AG04449 (cell line): ENCODE measurements at regions not wholly inside any gene's neighbourhood (a gene's known extent, or its start where the extent isn't known, plus 50 kb on each side); places are given as distances from the start of the nearest gene placed in this dataset.

Experiments
- CTCF ChIA-PET: fragments of 350-600 bp; formaldehyde crosslinking; extraction: SDS; loops from one replicate; lab custom pipeline; 2021; ENCODE audit warnings: antibody characterized with exemption; lab: Yijun Ruan, JAX
- POLR2A ChIA-PET: fragments of 400-600, 350-600 bp; formaldehyde crosslinking; extraction: SDS; loops from one replicate; lab custom pipeline; 2020; ENCODE audit warnings: antibody characterized with exemption, inconsistent platforms; lab: Yijun Ruan, JAX
- DNase-seq: peaks from one replicate; pipeline ENCODE4 v3.0.0-alpha.2; 2010; ENCODE audit warnings: low read depth, low spot score
- H3K4me3 ChIP-seq: 2 replicates; pipeline ENCODE4 v1.5.1; 2011; ENCODE audit warnings: low read depth, mild to moderate bottlenecking, control low read depth, low read length
- CTCF ChIP-seq: IDR thresholded peaks from one replicate; pipeline ENCODE4 v1.5.1; 2011; ENCODE audit warnings: mild to moderate bottlenecking, moderate library complexity, low read length, control low read depth, inconsistent platforms; ENCODE audit not compliant: insufficient read depth; ENCODE audit errors: missing control alignments

DNA sequence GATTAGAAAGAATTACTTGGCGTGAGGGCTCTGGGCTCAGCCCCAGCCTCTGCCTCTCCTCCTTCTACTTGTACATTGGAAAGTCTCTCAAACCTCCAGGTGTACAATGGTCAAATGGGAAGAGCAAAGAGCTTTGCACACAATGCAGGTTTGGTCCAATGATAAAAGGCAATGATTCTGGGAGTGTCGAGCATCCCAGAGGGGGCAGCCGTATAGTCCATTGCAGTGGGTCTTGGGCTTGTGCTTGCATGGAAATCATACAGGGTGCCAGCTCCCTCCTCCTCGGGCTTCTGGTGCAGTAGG is 98.0 kb upstream of the NCK2 start:
- no peak for DNase-seq
- ChIA-PET POLR2A (no interaction called here), CTCF (no interaction called here)
- no peak overlapping the region for H3K4me3 ChIP-seq
- no peak for TF ChIP-seq CTCF

DNA sequence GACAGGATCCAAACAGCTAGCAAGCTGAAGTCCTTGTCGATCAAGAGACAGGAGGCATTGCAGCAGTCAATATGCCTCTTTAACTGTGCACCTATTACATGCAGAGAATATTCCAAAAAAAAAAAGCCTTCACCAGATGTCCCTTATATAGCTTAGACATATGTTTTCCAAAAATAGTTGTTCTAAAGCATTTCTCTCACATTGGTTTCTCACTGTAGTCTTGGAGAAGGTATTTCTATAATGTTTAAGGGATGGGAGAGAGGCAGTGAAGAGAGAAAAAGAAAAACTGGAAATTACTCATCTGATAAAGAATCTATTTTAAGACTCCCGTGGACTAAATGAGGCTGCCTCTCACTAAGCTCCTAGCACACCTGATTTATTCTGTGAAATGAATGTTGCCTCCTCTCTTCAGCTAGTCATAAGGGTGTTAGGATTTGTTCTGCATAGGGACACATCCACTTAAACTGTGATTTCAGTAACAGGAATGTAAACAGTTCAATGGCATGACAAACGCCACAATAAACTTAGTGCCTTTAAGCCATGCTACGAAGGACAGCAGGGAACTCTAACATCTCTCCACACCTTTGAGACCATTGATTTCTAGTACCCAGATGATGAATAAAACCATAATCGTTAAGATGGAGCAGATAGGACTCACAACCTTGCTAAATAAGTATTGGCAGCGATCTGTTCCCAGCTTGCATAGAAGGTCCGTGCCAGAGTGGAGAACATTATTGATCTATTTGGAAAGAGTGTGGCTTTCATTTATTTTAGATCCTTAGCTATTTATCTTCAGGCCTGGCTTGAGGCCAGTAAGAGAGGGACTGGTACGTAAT is 98.6 kb upstream of the NCK2 start:
- DNase-seq = no peak
- POLR2A ChIA-PET = no interaction called here
- CTCF ChIA-PET = no interaction called here
- no peak for TF ChIP-seq CTCF
- H3K4me3 ChIP-seq = no peak overlapping the region

DNA sequence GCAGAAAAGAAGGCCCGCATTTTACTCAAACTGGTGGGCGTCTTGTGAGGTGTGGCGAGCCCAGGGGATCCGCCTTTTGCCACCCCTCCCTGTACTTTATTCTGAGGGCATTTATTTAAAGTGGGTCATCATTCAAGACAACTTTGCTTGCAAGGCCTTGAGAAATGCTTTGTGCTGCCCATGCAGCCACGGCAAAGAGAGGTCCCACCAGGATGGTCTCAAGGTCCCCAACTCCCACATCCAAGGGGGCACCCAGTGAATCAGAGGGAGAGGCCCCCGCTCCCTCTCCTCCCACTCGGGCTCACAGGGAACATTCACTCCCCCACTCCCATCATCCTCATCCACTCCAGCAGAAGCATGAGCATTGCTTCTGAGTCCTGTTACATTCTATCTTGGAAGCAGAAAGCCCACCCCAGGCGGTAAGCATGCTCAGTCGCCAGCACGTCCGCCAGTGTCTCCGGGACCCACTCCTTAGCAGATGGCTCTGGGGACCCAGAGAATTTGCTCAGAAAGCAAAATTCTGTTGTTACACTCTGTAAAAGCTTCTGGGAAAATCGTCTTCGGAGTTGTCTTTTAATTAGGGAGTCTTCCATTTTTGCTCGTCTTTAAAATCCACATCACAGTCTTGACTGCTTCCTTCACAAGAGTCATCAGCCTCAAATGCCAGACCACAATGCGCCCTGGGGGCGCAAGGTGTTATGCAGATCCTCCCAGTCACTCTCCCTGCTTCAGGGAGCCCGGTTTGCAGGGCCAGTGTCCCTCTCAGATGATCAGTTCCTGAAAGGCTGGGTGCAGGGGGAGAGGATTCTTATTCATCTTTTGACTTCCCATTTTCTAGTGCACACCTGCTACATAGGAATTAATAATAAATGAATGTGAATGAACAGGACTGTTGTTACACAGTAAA is 99.4 kb upstream of the NCK2 start:
- DNase-seq = no peak
- no peak for TF ChIP-seq CTCF
- ChIA-PET CTCF (no interaction called here), POLR2A (no interaction called here)
- no peak overlapping the region for H3K4me3 ChIP-seq

GRCh38 chr2:105644174-105644980 is 100.3 kb upstream of the NCK2 start:
- CTCF ChIA-PET = no interaction called here
- no peak for DNase-seq
- POLR2A ChIA-PET = interaction anchor here (0.7 kb wide), 1 partner anchor 28 kb away, joined by 3 read pairs; no protein-coding TSS in a partner anchor
- no peak for TF ChIP-seq CTCF
- no peak overlapping the region for H3K4me3 ChIP-seq

- no peak overlapping the region for H3K4me3 ChIP-seq
- POLR2A ChIA-PET = no interaction called here
- no peak for DNase-seq
- CTCF ChIA-PET = no interaction called here
- no peak for TF ChIP-seq CTCF
These were observed 101.1 kb upstream of the NCK2 start for GRCh38 chr2:105643405-105644173.
